NT2/D1 (cell line): ENCODE measurements at regions not wholly inside any gene's neighbourhood (a gene's known extent, or its start where the extent isn't known, plus 50 kb on each side); places are given as distances from the start of the nearest gene placed in this dataset.

ENCODE experiments used
- YY1 ChIP-seq: IDR thresholded peaks from 2 replicates; pipeline ENCODE4 v1.6.1; 2011; ENCODE audit not compliant: insufficient read length, insufficient read depth
- ZNF274 ChIP-seq: IDR thresholded peaks from 2 replicates; pipeline ENCODE4 v1.6.1; 2011; ENCODE audit warnings: mild to moderate bottlenecking, low read depth, low read length

GRCh38 chr13:75072891-75073290 is 409.1 kb downstream of the TBC1D4 start:
- no peak for TF ChIP-seq ZNF274
- TF ChIP-seq YY1, result no peak
